Vagina (tissue), 2 donors: ENCODE measurements at regions not wholly inside any gene's neighbourhood (a gene's known extent, or its start where the extent isn't known, plus 50 kb on each side); places are given as distances from the start of the nearest gene placed in this dataset.

Experiments used
- CTCF ChIP-seq, 3 experiments: fragments of 450-650 bp in 2 of 3; fragments of 200-600 bp in 1 of 3; sonication (generic) in 1 of 3; IDR thresholded peaks; one replicate each; pipeline ENCODE4 v1.5.1; 2017 to 2019; ENCODE audit warnings: antibody characterized with exemption in 3 of 3, mild to moderate bottlenecking in 2 of 3, moderate library complexity in 2 of 3
- POLR2A ChIP-seq, 2 donors: fragments of 450-650 bp; IDR thresholded peaks; one replicate each; pipeline ENCODE4 v1.6.1; 2017; ENCODE audit warnings: antibody characterized with exemption in 2 of 2, mild to moderate bottlenecking in 2 of 2, moderate library complexity in 2 of 2
- POLR2AphosphoS5 ChIP-seq, 2 donors: sonication (generic); formaldehyde crosslinking; IDR thresholded peaks; one replicate each; pipeline ENCODE4 v1.9.0; 2017; ENCODE audit warnings: antibody characterized with exemption in 2 of 2, mild to moderate bottlenecking in 2 of 2, low read depth in 1 of 2; ENCODE audit not compliant: insufficient read depth in 1 of 2

DNA sequence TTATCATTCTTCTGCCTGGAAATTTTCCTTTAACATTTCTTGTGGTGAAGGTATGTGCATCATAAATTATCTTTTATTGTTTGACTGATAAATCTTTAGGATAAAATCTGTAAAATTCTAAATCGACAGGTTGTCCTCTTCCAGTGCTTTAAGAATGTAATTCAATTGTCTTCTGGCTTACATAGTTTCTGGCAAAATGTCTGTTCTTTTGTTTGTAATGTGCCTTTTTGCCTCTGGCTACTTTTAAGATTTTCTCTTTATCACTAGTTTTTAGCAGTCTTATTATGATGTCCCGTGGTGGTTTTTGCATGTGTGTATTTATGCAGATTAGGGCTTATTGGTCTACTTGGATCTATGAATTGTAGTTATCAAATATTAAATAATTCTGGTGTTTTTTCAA is 203.6 kb upstream of the COPS8 start:
- TF ChIP-seq POLR2A (IDR thresholded peaks at IDR 0.05) (no peak), CTCF (IDR thresholded peaks at IDR 0.05) (no peak), POLR2AphosphoS5 (IDR thresholded peaks at IDR 0.05; ENCODE audit: insufficient read depth in 1 of 2, low read depth in 1 of 2) (no peak)
